ENCODE measurements at regions not wholly inside any gene's neighbourhood (a gene's known extent, or its start where the extent isn't known, plus 50 kb on each side); places are given as distances from the start of the nearest gene placed in this dataset.
"Not testable (repeated sequence)": the region's sequence is repeated elsewhere in the genome, so short reads cannot be mapped to it uniquely, and the experiment has no call there.

DNA sequence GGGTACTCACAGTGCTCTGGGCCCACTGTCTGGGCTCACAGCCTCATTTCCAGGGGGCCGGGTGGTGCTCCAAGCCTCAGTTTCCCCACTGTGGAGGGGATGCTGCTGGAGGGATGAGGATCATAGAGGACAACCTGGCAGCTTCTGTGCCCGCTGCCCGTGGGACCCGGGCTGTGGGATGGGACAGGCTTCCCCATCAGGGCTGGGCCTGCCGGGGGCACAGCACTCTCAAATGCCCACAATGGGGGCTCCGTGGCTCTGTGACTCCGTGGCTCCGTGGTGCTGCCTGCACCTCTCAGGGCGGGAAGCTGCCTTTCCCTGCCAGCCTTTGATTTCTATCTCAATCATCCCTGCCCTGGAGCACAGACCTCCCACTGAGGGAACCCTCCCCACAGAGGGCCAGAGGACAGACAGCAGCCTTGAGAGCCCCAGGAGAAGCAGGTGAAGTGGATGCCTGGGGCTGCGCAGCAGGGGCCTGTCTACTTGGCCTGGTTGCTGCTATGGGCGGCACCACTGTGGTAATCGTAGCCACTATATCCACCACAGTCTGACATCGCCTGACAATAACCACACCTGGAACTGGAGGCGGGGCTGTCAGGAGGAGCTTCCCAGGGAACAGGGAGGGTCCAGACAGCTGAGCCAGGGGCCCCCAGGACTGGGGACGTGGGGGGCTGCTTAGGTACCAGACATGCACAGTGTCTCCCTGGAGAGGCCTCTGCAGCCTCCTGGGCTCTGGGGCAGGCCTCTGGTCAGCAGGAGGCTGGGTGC, 375.9 kb downstream of the TMEM121 start:
- H3K27me3 ChIP-seq (ENCODE audit: control insufficient read depth, insufficient read depth, low read length) = no peaks in the 10 kb centered on the region

DNA sequence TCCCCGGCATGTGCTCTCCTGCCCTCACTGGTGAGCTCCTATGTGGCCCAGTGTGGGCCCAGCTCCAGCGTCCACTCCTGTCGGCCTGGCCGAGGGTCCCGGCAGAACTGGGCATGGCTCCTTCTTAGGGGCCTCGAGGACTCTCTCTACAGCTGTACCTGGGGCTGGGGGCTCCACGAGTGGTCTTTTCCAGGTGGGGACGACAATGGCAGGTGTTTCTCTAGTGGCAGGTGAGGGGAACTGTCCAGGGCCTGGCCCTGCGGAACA, 376.4 kb downstream of the TMEM121 start:
- H3K36me3 ChIP-seq (ENCODE audit: control insufficient read depth, insufficient read depth, low read length); H3K27me3 ChIP-seq (ENCODE audit: control insufficient read depth, insufficient read depth, low read length); H3K27ac ChIP-seq (ENCODE audit: low read length); DNase-seq; H3K4me1 ChIP-seq (ENCODE audit: control insufficient read depth, insufficient read depth, low read length); H3K4me3 ChIP-seq (ENCODE audit: low read length): not testable (repeated sequence)
- H3K9me3 ChIP-seq (ENCODE audit: control insufficient read depth, low read depth, low read length) = peaks cover 62% of the 10 kb centered on the region
- WGBS (ENCODE audit: insufficient coverage, low lambda C conversion rate) = no CpG with 5 or more reads among the region's 9 CpGs

More for the DNA sequence above, 375.9 kb downstream of the TMEM121 start:
- no peaks in the 10 kb centered on the region for H3K4me1 ChIP-seq (ENCODE audit: control insufficient read depth, insufficient read depth, low read length)
- H3K9me3 ChIP-seq (ENCODE audit: control insufficient read depth, low read depth, low read length) = peaks cover 57% of the 10 kb centered on the region
- no peak for DNase-seq
- no peak overlapping the region for H3K4me3 ChIP-seq (ENCODE audit: low read length)
- no peaks in the 10 kb centered on the region for H3K36me3 ChIP-seq (ENCODE audit: control insufficient read depth, insufficient read depth, low read length)
- no peak overlapping the region for H3K27ac ChIP-seq (ENCODE audit: low read length)
- WGBS (ENCODE audit: insufficient coverage, low lambda C conversion rate) = no CpG with 5 or more reads among the region's 15 CpGs

DNA sequence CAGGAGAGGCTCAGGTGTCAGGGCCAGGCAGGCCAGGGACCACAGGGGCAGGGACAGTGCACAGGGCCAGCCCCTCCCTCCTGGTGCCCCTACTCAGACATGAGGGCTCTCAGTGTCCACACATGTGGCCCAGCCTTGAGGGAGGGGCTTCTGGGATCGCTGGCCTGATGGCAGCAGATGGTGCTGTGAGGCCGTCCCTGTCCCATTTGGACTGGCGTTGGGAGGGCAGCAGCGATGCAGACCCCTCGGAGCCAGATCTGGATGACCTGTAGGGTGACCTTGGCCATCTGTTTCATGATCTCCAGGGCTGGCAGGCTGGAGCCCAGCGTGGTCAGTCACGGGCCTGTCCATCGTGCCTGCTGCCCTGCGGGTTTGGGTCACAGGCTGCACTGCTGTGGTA, 377.6 kb downstream of the TMEM121 start:
- DNase-seq = no peak
- peaks cover 65% of the 10 kb centered on the region for H3K9me3 ChIP-seq (ENCODE audit: control insufficient read depth, low read depth, low read length)
- no peaks in the 10 kb centered on the region for H3K4me1 ChIP-seq (ENCODE audit: control insufficient read depth, insufficient read depth, low read length)
- no CpG with 5 or more reads among the region's 9 CpGs for WGBS (ENCODE audit: insufficient coverage, low lambda C conversion rate)
- H3K36me3 ChIP-seq (ENCODE audit: control insufficient read depth, insufficient read depth, low read length) = no peaks in the 10 kb centered on the region
- H3K4me3 ChIP-seq (ENCODE audit: low read length) = no peak overlapping the region
- H3K27me3 ChIP-seq (ENCODE audit: control insufficient read depth, insufficient read depth, low read length) = no peaks in the 10 kb centered on the region
- H3K27ac ChIP-seq (ENCODE audit: low read length) = no peak overlapping the region

DNA sequence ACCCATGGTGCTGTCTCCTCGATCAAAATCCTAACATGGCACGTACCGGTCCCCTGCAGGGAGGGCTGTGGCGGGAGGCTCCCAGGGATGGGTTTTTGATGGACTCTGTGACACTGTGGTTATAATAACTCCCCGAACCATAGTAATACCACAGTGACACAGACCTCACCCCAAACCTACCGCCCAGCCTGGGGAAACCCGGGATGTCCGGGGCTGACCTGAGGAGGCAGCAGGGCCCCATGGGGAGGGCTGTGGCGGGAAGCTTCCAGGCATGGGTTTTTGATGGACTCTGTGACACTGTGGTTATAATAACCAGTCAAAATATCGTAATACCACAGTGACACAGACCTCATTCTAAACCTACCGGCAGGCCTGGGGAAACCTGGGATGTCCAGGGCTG, 378.0 kb downstream of the TMEM121 start:
- Histone ChIP-seq H3K9me3 (ENCODE audit: control insufficient read depth, low read depth, low read length) (peaks cover 65% of the 10 kb centered on the region), H3K4me1 (ENCODE audit: control insufficient read depth, insufficient read depth, low read length) (no peaks in the 10 kb centered on the region), H3K4me3 (ENCODE audit: low read length) (no peak overlapping the region), H3K36me3 (ENCODE audit: control insufficient read depth, insufficient read depth, low read length) (no peaks in the 10 kb centered on the region), H3K27ac (ENCODE audit: low read length) (no peak overlapping the region), H3K27me3 (ENCODE audit: control insufficient read depth, insufficient read depth, low read length) (no peaks in the 10 kb centered on the region)
- no CpG with 5 or more reads among the region's 11 CpGs for WGBS (ENCODE audit: insufficient coverage, low lambda C conversion rate)
- no peak for DNase-seq

DNA sequence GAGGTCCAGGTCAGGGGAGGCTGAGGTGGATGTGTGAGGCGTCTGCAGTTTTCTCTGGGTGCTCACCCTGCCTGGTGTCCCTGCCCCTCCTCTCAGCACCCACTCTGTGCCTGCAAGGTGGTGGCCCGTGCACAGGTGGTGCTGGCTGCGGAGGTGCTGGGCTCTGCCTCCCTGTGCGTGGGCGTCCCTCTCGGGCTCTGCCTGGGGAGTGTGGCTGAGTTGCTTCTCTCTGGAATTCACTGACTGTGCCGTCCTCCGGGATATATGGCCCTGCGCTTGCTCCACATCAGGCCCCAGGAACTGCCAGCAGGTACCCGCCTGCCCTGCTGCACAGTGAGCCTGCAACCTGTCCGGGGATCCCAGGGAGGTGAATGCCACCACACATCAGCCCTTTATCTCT, 379.1 kb downstream of the TMEM121 start:
- WGBS (ENCODE audit: insufficient coverage, low lambda C conversion rate) = no CpG with 5 or more reads among the region's 11 CpGs
- peaks cover 67% of the 10 kb centered on the region for H3K9me3 ChIP-seq (ENCODE audit: control insufficient read depth, low read depth, low read length)
- H3K27ac ChIP-seq (ENCODE audit: low read length) = no peak overlapping the region
- H3K36me3 ChIP-seq (ENCODE audit: control insufficient read depth, insufficient read depth, low read length) = no peaks in the 10 kb centered on the region
- H3K27me3 ChIP-seq (ENCODE audit: control insufficient read depth, insufficient read depth, low read length) = no peaks in the 10 kb centered on the region
- no peak overlapping the region for H3K4me3 ChIP-seq (ENCODE audit: low read length)
- H3K4me1 ChIP-seq (ENCODE audit: control insufficient read depth, insufficient read depth, low read length) = no peaks in the 10 kb centered on the region
- no peak for DNase-seq

DNA sequence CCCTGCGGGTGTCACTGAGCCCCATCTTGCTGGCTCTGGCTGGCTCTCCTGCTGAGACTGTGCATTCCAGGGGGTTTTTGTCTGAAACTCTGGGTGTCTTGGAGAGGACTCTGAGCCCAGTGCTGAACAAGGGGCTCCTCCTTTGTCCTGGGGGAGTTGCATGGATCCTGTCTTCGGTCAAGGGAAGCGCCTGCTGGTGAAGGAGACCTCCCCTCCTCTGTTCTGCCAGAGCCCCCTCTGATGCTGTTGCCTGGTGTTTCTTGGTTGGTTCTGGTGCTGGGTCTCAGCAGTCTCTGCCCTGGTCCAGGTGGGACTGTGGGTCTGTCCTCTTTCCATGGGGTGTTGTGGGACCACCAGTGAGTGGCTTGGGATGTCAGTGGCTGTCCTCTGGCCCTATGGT, 380.9 kb downstream of the TMEM121 start:
- no peaks in the 10 kb centered on the region for H3K36me3 ChIP-seq (ENCODE audit: control insufficient read depth, insufficient read depth, low read length)
- no peak overlapping the region for H3K4me3 ChIP-seq (ENCODE audit: low read length)
- no peak overlapping the region for H3K27ac ChIP-seq (ENCODE audit: low read length)
- no peaks in the 10 kb centered on the region for H3K27me3 ChIP-seq (ENCODE audit: control insufficient read depth, insufficient read depth, low read length)
- peaks cover 51% of the 10 kb centered on the region for H3K9me3 ChIP-seq (ENCODE audit: control insufficient read depth, low read depth, low read length)
- no CpG with 5 or more reads among the region's 3 CpGs for WGBS (ENCODE audit: insufficient coverage, low lambda C conversion rate)
- H3K4me1 ChIP-seq (ENCODE audit: control insufficient read depth, insufficient read depth, low read length) = no peaks in the 10 kb centered on the region
- DNase-seq = no peak

DNA sequence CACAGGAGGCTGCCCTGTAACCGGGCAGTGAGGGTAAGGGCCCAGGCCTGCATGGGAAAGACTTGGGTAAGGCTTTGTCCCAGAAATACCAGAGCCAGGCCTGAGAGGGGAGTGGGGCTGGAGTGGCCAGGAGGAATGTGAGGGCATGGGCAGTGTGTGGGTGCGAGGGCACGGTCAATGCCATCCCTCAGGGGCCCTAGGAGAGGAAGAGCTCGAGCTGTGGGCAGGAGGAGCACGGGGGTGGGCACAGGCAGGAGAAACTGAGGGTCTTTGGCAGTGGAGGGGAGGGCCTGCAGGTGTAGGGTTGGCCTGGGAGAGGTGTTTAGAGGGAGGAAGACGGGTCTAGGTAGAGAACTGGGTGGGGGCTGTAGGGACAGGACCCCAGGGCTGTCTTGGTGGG, 381.6 kb downstream of the TMEM121 start:
- Histone ChIP-seq H3K4me3 (ENCODE audit: low read length) (no peak overlapping the region), H3K36me3 (ENCODE audit: control insufficient read depth, insufficient read depth, low read length) (no peaks in the 10 kb centered on the region), H3K27ac (ENCODE audit: low read length) (no peak overlapping the region), H3K27me3 (ENCODE audit: control insufficient read depth, insufficient read depth, low read length) (no peaks in the 10 kb centered on the region), H3K9me3 (ENCODE audit: control insufficient read depth, low read depth, low read length) (peaks cover 47% of the 10 kb centered on the region), H3K4me1 (ENCODE audit: control insufficient read depth, insufficient read depth, low read length) (no peaks in the 10 kb centered on the region)
- no peak for DNase-seq
- no CpG with 5 or more reads among the region's 6 CpGs for WGBS (ENCODE audit: insufficient coverage, low lambda C conversion rate)

DNA sequence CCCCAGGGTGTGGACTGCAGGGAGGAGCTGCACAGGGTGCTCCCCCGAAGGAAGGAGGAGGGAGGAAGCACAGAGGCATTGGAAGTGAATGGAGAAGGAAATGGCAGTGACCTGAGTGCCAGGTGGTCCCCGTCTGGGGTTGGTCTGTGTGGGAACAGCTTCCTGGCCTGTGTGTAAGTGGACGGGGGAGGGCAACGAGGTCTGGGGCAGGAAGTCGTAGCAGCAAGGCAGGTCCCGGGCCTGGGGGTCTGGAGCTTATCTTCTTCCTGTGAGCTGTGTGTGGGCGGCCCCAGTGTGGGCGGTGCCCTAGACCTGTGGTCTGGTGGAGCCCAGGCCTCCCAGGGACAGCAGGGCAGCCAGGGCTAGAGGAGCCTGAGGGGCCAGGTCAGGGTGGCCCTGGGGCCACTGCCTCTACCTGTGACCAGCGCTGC, 382.1 kb downstream of the TMEM121 start:
- no peaks in the 10 kb centered on the region for H3K4me1 ChIP-seq (ENCODE audit: control insufficient read depth, insufficient read depth, low read length)
- peaks cover 47% of the 10 kb centered on the region for H3K9me3 ChIP-seq (ENCODE audit: control insufficient read depth, low read depth, low read length)
- no peak overlapping the region for H3K27ac ChIP-seq (ENCODE audit: low read length)
- DNase-seq = no peak
- no peak overlapping the region for H3K4me3 ChIP-seq (ENCODE audit: low read length)
- WGBS (ENCODE audit: insufficient coverage, low lambda C conversion rate) = no CpG with 5 or more reads among the region's 9 CpGs
- no peaks in the 10 kb centered on the region for H3K36me3 ChIP-seq (ENCODE audit: control insufficient read depth, insufficient read depth, low read length)
- no peaks in the 10 kb centered on the region for H3K27me3 ChIP-seq (ENCODE audit: control insufficient read depth, insufficient read depth, low read length)

DNA sequence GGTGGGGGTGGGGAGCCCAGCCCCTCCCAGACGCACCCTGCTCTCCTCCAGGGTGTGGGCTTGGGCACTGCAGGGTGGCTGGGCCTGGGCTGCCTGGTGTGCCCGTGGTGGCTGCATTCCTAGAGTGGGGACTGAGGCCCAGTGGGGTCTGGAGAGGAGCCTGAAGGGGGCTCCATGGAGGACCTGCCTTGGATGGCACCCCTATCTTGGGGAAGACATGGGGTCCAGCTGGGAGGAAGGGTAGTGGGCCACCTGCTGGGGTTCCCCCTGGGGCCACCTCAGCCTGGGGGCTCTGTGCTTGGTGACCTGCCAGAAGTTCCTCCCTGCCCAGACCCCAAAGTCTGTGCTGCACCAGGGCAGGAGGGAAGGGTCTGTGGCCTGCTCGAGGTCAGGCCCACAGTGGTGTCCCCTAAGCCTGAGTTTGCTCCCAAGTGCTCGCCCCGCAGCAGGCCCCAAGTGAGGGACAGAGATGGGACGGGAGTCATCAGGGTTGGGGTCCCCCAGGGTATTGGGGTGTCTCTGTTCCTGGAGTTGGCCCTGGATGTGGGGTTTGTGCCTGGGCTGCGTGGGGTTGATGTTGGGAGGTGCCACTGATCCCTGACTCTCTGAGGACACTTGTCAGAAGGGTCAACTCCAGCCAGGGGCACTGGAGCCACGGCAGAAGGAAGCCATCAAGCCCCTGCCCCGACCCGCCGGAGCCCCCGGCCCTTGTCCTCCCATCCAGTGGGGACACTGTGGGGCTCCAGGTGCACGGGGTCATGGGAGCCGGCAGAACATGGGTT, 382.9 kb downstream of the TMEM121 start:
- Histone ChIP-seq H3K27me3 (ENCODE audit: control insufficient read depth, insufficient read depth, low read length) (no peaks in the 10 kb centered on the region), H3K27ac (ENCODE audit: low read length) (no peak overlapping the region), H3K36me3 (ENCODE audit: control insufficient read depth, insufficient read depth, low read length) (no peaks in the 10 kb centered on the region), H3K4me3 (ENCODE audit: low read length) (no peak overlapping the region), H3K9me3 (ENCODE audit: control insufficient read depth, low read depth, low read length) (peaks cover 43% of the 10 kb centered on the region), H3K4me1 (ENCODE audit: control insufficient read depth, insufficient read depth, low read length) (no peaks in the 10 kb centered on the region)
- no CpG with 5 or more reads among the region's 14 CpGs for WGBS (ENCODE audit: insufficient coverage, low lambda C conversion rate)
- DNase-seq = no peak

DNA sequence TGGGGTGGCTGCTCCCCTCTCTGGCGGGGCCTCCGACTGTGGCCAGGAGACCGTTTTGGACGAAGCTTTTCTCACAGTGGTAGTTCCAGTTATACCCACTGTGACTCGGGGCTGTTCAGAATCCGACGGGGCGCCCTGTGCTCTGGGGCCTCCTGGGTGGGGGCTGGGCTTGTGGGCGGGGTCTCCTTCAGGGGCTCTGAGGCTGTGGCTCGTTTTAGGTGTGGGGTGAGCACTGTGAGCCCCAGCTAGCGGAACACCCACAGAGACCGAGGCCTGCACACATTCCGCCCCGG, 383.4 kb downstream of the TMEM121 start:
- WGBS (ENCODE audit: insufficient coverage, low lambda C conversion rate) = no CpG with 5 or more reads among the region's 14 CpGs

DNA sequence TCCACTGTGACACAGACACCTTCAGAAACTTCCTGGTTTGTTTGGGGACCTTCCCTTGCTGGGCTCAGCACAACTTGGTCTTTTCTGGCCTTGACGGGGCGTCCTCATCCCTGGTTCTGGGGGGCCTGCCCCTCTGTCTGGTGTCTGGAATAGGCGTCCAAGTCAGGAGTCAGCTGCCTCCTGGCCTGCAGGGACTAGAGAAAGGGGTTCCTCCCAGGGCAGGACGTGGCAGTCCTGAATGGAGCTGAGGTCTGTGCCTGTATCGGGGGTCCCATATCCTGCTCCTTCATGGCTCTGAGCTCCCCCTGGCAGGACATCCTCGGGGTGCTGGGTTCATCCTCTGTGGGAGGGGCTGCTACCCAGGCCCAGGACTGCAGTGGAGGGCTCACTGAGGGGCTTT, 384.0 kb downstream of the TMEM121 start:
- H3K9me3 ChIP-seq (ENCODE audit: control insufficient read depth, low read depth, low read length) = peaks cover 33% of the 10 kb centered on the region
- WGBS (ENCODE audit: insufficient coverage, low lambda C conversion rate) = no CpG with 5 or more reads among the region's 6 CpGs
- no peaks in the 10 kb centered on the region for H3K4me1 ChIP-seq (ENCODE audit: control insufficient read depth, insufficient read depth, low read length)
- DNase-seq = no peak
- no peaks in the 10 kb centered on the region for H3K27me3 ChIP-seq (ENCODE audit: control insufficient read depth, insufficient read depth, low read length)
- no peak overlapping the region for H3K27ac ChIP-seq (ENCODE audit: low read length)
- H3K4me3 ChIP-seq (ENCODE audit: low read length) = no peak overlapping the region
- no peaks in the 10 kb centered on the region for H3K36me3 ChIP-seq (ENCODE audit: control insufficient read depth, insufficient read depth, low read length)

More for the DNA sequence above, 383.4 kb downstream of the TMEM121 start:
- DNase-seq; H3K27me3 ChIP-seq (ENCODE audit: control insufficient read depth, insufficient read depth, low read length); H3K4me3 ChIP-seq (ENCODE audit: low read length); H3K4me1 ChIP-seq (ENCODE audit: control insufficient read depth, insufficient read depth, low read length); H3K27ac ChIP-seq (ENCODE audit: low read length); H3K36me3 ChIP-seq (ENCODE audit: control insufficient read depth, insufficient read depth, low read length): not testable (repeated sequence)
- peaks cover 38% of the 10 kb centered on the region for H3K9me3 ChIP-seq (ENCODE audit: control insufficient read depth, low read depth, low read length)

All from large intestine (tissue), 3 donors.